Fibroblast of gingiva (primary cell): ENCODE measurements at regions not wholly inside any gene's neighbourhood (a gene's known extent, or its start where the extent isn't known, plus 50 kb on each side); places are given as distances from the start of the nearest gene placed in this dataset.
"Not testable (repeated sequence)": the region's sequence is repeated elsewhere in the genome, so short reads cannot be mapped to it uniquely, and the experiment has no call there.

Source experiments
- DNase-seq: peaks from one replicate; pipeline ENCODE4 v3.0.0-alpha.2; 2011; ENCODE audit warnings: low read depth

GRCh38 chr6:51057296-51057695 is 238.6 kb downstream of the TFAP2B start:
- no peak for DNase-seq

- DNase-seq: no peak
Measured at GRCh38 chr6:51060262-51060762, 241.6 kb downstream of the TFAP2B start.

- no peak for DNase-seq
Measured at GRCh38 chr6:51062166-51062722, 243.6 kb downstream of the TFAP2B start.

- DNase-seq: no peak
Measured at GRCh38 chr6:51077821-51078518, 259.3 kb downstream of the TFAP2B start.

GRCh38 chr6:51090343-51090742 is 271.7 kb downstream of the TFAP2B start:
- no peak for DNase-seq

- DNase-seq: no peak
Measured at GRCh38 chr6:51093871-51094270, 275.2 kb downstream of the TFAP2B start.

- no peak for DNase-seq
Measured at GRCh38 chr6:51094271-51094670, 275.6 kb downstream of the TFAP2B start.

GRCh38 chr6:51098246-51098645 is 279.6 kb downstream of the TFAP2B start:
- DNase-seq: no peak

- DNase-seq: peak; percentile 65
Measured at GRCh38 chr6:51098791-51099190, 280.1 kb downstream of the TFAP2B start.

GRCh38 chr6:51099201-51099600 is 280.5 kb downstream of the TFAP2B start:
- DNase-seq: no peak

- DNase-seq: no peak
Measured at GRCh38 chr6:51105357-51105756, 286.7 kb downstream of the TFAP2B start.

GRCh38 chr6:51107769-51108203 is 289.1 kb downstream of the TFAP2B start:
- DNase-seq: no peak

- peak; percentile 27 for DNase-seq
Measured at GRCh38 chr6:51108563-51109234, 290.0 kb downstream of the TFAP2B start.

GRCh38 chr6:51112731-51113130 is 294.1 kb downstream of the TFAP2B start:
- DNase-seq: peak; percentile 81

- DNase-seq: peak; percentile 22
Measured at GRCh38 chr6:51116723-51117122, 298.1 kb downstream of the TFAP2B start.

GRCh38 chr6:51118792-51119191 is 300.1 kb downstream of the TFAP2B start:
- DNase-seq: no peak

- DNase-seq: no peak
Measured at GRCh38 chr6:51120016-51120415, 301.3 kb downstream of the TFAP2B start.

- not testable (repeated sequence) for DNase-seq
Measured at GRCh38 chr6:51121380-51121976, 302.8 kb downstream of the TFAP2B start.

GRCh38 chr6:51129043-51129442 is 310.4 kb downstream of the TFAP2B start:
- no peak for DNase-seq

GRCh38 chr6:51137777-51138176 is 319.1 kb downstream of the TFAP2B start:
- DNase-seq: no peak

GRCh38 chr6:51139950-51140385 is 321.3 kb downstream of the TFAP2B start:
- DNase-seq: peak; percentile 41

GRCh38 chr6:51141080-51141479 is 322.4 kb downstream of the TFAP2B start:
- peak; percentile 19 for DNase-seq

- DNase-seq: no peak
Measured at GRCh38 chr6:51147756-51148155, 329.1 kb downstream of the TFAP2B start.
